ENCODE measurements at regions not wholly inside any gene's neighbourhood (a gene's known extent, or its start where the extent isn't known, plus 50 kb on each side); places are given as distances from the start of the nearest gene placed in this dataset.

- Mint-ChIP-seq H3K27me3 (no peaks in the 10 kb centered on the region), H3K4me3 (no peak overlapping the region), H3K4me1 (no peaks in the 10 kb centered on the region), H3K36me3 (ENCODE audit: insufficient read depth) (peaks cover 3% of the 10 kb centered on the region), H3K9me3 (peaks cover 1% of the 10 kb centered on the region), H3K27ac (ENCODE audit: low read depth) (no peak overlapping the region)
- no peak for DNase-seq (ENCODE audit: low spot score in 2 of 2)
- no peak for ATAC-seq (replicated peaks; ENCODE audit: extremely low read depth, poor library complexity, severe bottlenecking)
These were observed 482.1 kb downstream of the TMA16 start for GRCh38 chr4:163976588-163976987.

DNA sequence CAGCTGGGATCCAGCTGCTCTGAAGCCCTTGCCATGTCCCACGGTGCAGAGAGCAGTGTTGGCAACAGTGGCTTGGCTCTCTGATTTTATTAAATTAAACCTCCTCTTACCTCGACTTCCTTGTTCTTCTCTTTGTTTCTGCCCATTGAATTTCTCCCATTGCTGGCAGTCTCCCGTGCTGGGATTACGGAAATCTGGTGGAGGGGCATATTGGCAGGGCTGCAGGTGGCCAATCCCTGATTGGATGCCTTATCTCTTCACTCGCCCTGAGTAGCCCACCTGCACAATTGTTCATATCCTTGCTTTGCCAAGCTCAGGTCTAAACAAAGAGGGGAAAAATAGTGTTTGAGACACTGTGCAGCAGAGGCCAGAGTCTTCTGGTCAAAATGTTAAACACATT is 493.9 kb downstream of the TMA16 start:
- Mint-ChIP-seq H3K36me3 (ENCODE audit: insufficient read depth) (no peaks in the 10 kb centered on the region), H3K4me1 (no peaks in the 10 kb centered on the region), H3K27ac (ENCODE audit: low read depth) (no peak overlapping the region), H3K9me3 (peaks cover 6% of the 10 kb centered on the region), H3K4me3 (no peak overlapping the region), H3K27me3 (no peaks in the 10 kb centered on the region)
- ATAC-seq (replicated peaks; ENCODE audit: extremely low read depth, poor library complexity, severe bottlenecking) (no peak), DNase-seq (ENCODE audit: low spot score in 2 of 2) (no peak)

DNA sequence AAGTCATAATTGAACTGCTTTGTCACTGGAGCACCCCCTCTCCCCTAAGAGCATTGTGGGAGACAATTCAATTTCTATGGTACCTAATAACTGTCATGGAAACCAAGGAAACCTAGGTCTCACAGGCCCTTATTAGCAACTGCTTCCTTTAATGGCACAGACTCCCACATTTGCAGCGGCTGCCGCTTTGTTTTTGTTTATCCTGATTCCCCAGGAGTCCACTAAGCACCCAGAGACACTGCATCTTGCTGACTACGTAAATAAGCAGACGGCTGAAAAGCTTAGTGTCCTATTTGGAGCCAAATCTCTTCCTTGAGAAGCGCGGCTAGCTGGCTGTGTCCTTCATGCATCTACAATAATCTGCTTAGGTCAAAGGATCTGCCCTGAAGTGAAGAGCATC is 494.4 kb downstream of the TMA16 start:
- Mint-ChIP-seq H3K27me3 (no peaks in the 10 kb centered on the region), H3K4me1 (no peaks in the 10 kb centered on the region), H3K4me3 (no peak overlapping the region), H3K9me3 (peaks cover 6% of the 10 kb centered on the region), H3K27ac (ENCODE audit: low read depth) (no peak overlapping the region), H3K36me3 (ENCODE audit: insufficient read depth) (no peaks in the 10 kb centered on the region)
- no peak for ATAC-seq (replicated peaks; ENCODE audit: extremely low read depth, poor library complexity, severe bottlenecking)
- no peak for DNase-seq (ENCODE audit: low spot score in 2 of 2)

GRCh38 chr4:163991298-163991865 is 496.9 kb downstream of the TMA16 start:
- ATAC-seq (replicated peaks; ENCODE audit: extremely low read depth, poor library complexity, severe bottlenecking) (no peak), DNase-seq (ENCODE audit: low spot score in 2 of 2) (no peak)

DNA sequence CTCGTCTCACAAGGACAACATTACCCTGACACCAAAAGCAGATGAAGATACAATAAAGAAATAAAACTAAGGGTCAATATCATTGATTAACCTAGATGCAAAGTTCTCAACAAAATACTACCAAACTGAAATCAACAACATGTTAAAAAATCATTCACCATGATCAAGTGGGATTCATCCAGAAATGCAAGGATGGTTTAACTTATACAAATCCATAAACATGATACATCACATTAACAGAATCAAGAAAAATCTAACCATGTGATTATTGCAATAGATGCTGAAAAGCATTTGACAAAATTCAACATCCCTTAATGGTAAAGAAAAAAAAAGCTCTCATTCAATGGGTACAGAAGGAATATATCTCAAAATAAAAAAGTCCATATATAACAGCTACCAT is 514.9 kb downstream of the TMA16 start:
- DNase-seq (ENCODE audit: low spot score in 2 of 2), result no peak
- Mint-ChIP-seq H3K27me3 (no peaks in the 10 kb centered on the region), H3K9me3 (peaks cover 9% of the 10 kb centered on the region), H3K27ac (ENCODE audit: low read depth) (no peak overlapping the region), H3K4me1 (no peaks in the 10 kb centered on the region), H3K36me3 (ENCODE audit: insufficient read depth) (no peaks in the 10 kb centered on the region), H3K4me3 (no peak overlapping the region)
- ATAC-seq (replicated peaks; ENCODE audit: extremely low read depth, poor library complexity, severe bottlenecking), result no peak

More at GRCh38 chr4:163991298-163991865, 496.9 kb downstream of the TMA16 start:
- Mint-ChIP-seq H3K27me3 (no peaks in the 10 kb centered on the region), H3K4me1 (no peaks in the 10 kb centered on the region), H3K36me3 (ENCODE audit: insufficient read depth) (no peaks in the 10 kb centered on the region), H3K9me3 (peaks cover 6% of the 10 kb centered on the region), H3K4me3 (no peak overlapping the region), H3K27ac (ENCODE audit: low read depth) (no peak overlapping the region)

DNA sequence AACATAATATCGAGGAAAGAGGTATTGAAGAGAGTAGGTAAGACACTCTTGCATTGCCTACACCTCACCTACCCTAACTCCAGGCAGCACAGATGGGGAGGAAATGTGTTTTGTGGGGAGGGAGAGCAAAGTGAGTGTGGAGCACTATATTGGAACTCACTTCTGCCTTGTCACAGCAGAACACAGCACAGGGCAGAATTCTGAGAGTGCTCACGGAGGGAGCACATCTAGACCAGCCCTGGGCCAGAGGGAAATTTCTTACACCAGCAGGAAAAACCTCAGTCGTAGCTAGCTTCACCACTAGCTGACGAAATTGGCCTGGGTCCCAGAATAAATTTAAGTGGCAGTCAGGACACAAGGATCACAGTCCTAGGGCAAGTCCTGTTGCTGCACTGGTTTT is 517.3 kb downstream of the TMA16 start:
- Mint-ChIP-seq H3K27ac (ENCODE audit: low read depth) (no peak overlapping the region), H3K36me3 (ENCODE audit: insufficient read depth) (peaks cover 1% of the 10 kb centered on the region), H3K9me3 (peaks cover 8% of the 10 kb centered on the region), H3K27me3 (no peaks in the 10 kb centered on the region), H3K4me3 (no peak overlapping the region), H3K4me1 (no peaks in the 10 kb centered on the region)
- ATAC-seq (replicated peaks; ENCODE audit: extremely low read depth, poor library complexity, severe bottlenecking), result no peak
- no peak for DNase-seq (ENCODE audit: low spot score in 2 of 2)

DNA sequence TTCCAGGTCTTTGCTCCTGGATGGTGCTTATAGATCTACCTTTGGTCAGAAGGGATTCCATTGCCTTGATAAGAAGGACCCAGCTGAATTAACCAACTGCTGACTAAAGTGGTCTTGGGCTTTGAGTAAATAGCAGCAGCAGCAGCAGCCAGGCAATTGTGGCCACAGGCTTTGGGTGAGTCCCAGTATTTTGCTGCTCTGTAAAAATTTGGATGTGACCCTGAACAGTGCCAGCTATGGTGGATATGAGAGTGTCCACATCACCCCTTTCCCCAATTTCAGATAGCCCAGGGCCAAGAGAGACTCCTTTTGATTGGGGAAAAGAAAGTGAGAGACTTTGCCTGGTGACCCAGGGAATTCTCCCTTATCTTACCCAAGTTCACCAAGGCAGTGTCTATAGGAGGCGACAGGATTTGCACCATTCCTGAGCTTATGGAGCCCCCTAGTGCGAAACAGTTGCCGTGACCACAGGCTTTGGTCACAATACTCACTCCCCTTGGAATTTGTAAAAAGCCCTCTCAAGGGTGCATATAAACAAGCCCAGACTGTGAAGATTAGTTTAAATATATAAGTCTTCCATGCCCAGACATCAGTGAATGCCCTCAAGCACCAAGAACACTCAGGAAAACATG is 518.0 kb downstream of the TMA16 start:
- no peaks in the 10 kb centered on the region for H3K27me3 Mint-ChIP-seq
- ATAC-seq (replicated peaks; ENCODE audit: extremely low read depth, poor library complexity, severe bottlenecking), result no peak
- H3K27ac Mint-ChIP-seq (ENCODE audit: low read depth), result no peak overlapping the region
- no peaks in the 10 kb centered on the region for H3K4me1 Mint-ChIP-seq
- DNase-seq (ENCODE audit: low spot score in 2 of 2), result no peak
- no peak overlapping the region for H3K4me3 Mint-ChIP-seq
- H3K36me3 Mint-ChIP-seq (ENCODE audit: insufficient read depth), result peaks cover 1% of the 10 kb centered on the region
- peaks cover 8% of the 10 kb centered on the region for H3K9me3 Mint-ChIP-seq

- Mint-ChIP-seq H3K9me3 (peaks cover 13% of the 10 kb centered on the region), H3K4me1 (no peaks in the 10 kb centered on the region), H3K27ac (ENCODE audit: low read depth) (no peak overlapping the region), H3K4me3 (no peak overlapping the region), H3K36me3 (ENCODE audit: insufficient read depth) (no peaks in the 10 kb centered on the region), H3K27me3 (no peaks in the 10 kb centered on the region)
- DNase-seq (ENCODE audit: low spot score in 2 of 2) (no peak), ATAC-seq (replicated peaks; ENCODE audit: extremely low read depth, poor library complexity, severe bottlenecking) (no peak)
These were observed 527.5 kb downstream of the TMA16 start for GRCh38 chr4:164021947-164022346.

- H3K27me3 Mint-ChIP-seq, result no peaks in the 10 kb centered on the region
- no peaks in the 10 kb centered on the region for H3K36me3 Mint-ChIP-seq (ENCODE audit: insufficient read depth)
- ATAC-seq (replicated peaks; ENCODE audit: extremely low read depth, poor library complexity, severe bottlenecking) (no peak), DNase-seq (ENCODE audit: low spot score in 2 of 2) (no peak)
- H3K4me3 Mint-ChIP-seq, result no peak overlapping the region
- H3K4me1 Mint-ChIP-seq, result no peaks in the 10 kb centered on the region
- no peak overlapping the region for H3K27ac Mint-ChIP-seq (ENCODE audit: low read depth)
- H3K9me3 Mint-ChIP-seq, result peaks cover 13% of the 10 kb centered on the region
These were observed 528.7 kb downstream of the TMA16 start for GRCh38 chr4:164023214-164023613.

DNA sequence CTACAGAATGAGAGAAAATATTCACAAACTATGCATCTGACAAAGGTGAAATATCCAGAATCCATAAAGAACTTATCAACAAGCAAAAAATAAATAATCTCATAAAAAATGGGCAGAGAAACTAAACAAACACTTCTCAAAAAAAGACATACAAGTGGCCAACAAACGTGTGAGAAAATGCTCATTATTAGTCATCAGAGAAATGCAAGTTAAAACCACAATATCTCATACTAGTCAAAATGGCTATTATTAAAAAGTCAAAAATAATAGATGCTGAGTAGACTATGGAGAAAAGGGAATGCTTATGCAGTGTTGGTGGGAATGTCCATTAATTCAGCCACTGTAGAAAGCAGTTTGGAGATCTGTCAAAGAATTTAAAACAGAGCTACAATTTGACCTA is 533.3 kb downstream of the TMA16 start:
- no peak overlapping the region for H3K4me3 Mint-ChIP-seq
- H3K27me3 Mint-ChIP-seq, result no peaks in the 10 kb centered on the region
- H3K27ac Mint-ChIP-seq (ENCODE audit: low read depth), result no peak overlapping the region
- no peaks in the 10 kb centered on the region for H3K4me1 Mint-ChIP-seq
- DNase-seq (ENCODE audit: low spot score in 2 of 2), result no peak
- peaks cover 8% of the 10 kb centered on the region for H3K9me3 Mint-ChIP-seq
- ATAC-seq (replicated peaks; ENCODE audit: extremely low read depth, poor library complexity, severe bottlenecking), result no peak
- no peaks in the 10 kb centered on the region for H3K36me3 Mint-ChIP-seq (ENCODE audit: insufficient read depth)

- ATAC-seq (replicated peaks; ENCODE audit: extremely low read depth, poor library complexity, severe bottlenecking) (no peak), DNase-seq (ENCODE audit: low spot score in 2 of 2) (no peak)
- Mint-ChIP-seq H3K36me3 (ENCODE audit: insufficient read depth) (no peaks in the 10 kb centered on the region), H3K4me1 (no peaks in the 10 kb centered on the region), H3K27me3 (no peaks in the 10 kb centered on the region), H3K27ac (ENCODE audit: low read depth) (no peak overlapping the region), H3K4me3 (no peak overlapping the region), H3K9me3 (peaks cover 17% of the 10 kb centered on the region)
These were observed 545.0 kb downstream of the TMA16 start for GRCh38 chr4:164039482-164039881.

- DNase-seq (ENCODE audit: low spot score in 2 of 2) (no peak), ATAC-seq (replicated peaks; ENCODE audit: extremely low read depth, poor library complexity, severe bottlenecking) (no peak)
- H3K9me3 Mint-ChIP-seq, result peaks cover 5% of the 10 kb centered on the region
- no peak overlapping the region for H3K4me3 Mint-ChIP-seq
- H3K36me3 Mint-ChIP-seq (ENCODE audit: insufficient read depth), result no peaks in the 10 kb centered on the region
- H3K4me1 Mint-ChIP-seq, result no peaks in the 10 kb centered on the region
- H3K27me3 Mint-ChIP-seq, result no peaks in the 10 kb centered on the region
- H3K27ac Mint-ChIP-seq (ENCODE audit: low read depth), result no peak overlapping the region
These were observed 562.1 kb downstream of the TMA16 start for GRCh38 chr4:164056426-164057142.

GRCh38 chr4:164058776-164059445 is 564.4 kb downstream of the TMA16 start:
- ATAC-seq (replicated peaks; ENCODE audit: extremely low read depth, poor library complexity, severe bottlenecking), result no peak
- Mint-ChIP-seq H3K27ac (ENCODE audit: low read depth) (no peak overlapping the region), H3K27me3 (no peaks in the 10 kb centered on the region), H3K9me3 (peaks cover 15% of the 10 kb centered on the region), H3K36me3 (ENCODE audit: insufficient read depth) (no peaks in the 10 kb centered on the region), H3K4me3 (no peak overlapping the region), H3K4me1 (no peaks in the 10 kb centered on the region)
- DNase-seq (ENCODE audit: low spot score in 2 of 2), result no peak
